ENCODE measurements at regions not wholly inside any gene's neighbourhood (a gene's known extent, or its start where the extent isn't known, plus 50 kb on each side); places are given as distances from the start of the nearest gene placed in this dataset.
A peak's percentile ranks its signal among the peaks of the same experiment; 100 is the strongest.

DNA sequence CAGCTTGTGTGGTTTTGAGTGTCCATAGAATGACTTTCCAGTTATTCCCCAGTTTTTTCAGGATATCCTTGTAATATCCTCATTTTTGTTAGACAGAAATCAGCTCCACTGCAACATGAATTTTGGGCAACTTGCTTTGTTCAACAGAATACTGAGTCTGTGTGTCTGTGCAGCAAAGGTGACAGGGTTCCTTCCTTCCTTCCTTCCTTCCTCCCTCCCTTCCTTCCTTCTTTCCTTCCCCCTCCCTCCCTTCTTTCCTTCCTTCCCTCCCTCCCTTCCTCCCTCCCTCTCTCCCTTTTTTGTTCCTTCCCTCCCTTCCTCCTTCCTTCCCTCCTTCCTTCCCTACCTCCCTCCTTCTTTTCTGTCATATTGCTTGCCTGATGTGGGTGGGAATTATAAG, 496.5 kb downstream of the EPM2A start:
- peaks cover 6% of the 10 kb centered on the region for H3K4me1 Mint-ChIP-seq
- TF ChIP-seq, protein P1, sequence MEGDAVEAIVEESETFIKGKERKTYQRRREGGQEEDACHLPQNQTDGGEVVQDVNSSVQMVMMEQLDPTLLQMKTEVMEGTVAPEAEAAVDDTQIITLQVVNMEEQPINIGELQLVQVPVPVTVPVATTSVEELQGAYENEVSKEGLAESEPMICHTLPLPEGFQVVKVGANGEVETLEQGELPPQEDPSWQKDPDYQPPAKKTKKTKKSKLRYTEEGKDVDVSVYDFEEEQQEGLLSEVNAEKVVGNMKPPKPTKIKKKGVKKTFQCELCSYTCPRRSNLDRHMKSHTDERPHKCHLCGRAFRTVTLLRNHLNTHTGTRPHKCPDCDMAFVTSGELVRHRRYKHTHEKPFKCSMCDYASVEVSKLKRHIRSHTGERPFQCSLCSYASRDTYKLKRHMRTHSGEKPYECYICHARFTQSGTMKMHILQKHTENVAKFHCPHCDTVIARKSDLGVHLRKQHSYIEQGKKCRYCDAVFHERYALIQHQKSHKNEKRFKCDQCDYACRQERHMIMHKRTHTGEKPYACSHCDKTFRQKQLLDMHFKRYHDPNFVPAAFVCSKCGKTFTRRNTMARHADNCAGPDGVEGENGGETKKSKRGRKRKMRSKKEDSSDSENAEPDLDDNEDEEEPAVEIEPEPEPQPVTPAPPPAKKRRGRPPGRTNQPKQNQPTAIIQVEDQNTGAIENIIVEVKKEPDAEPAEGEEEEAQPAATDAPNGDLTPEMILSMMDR (IDR thresholded peaks at IDR 0.05; ENCODE audit: unreplicated experiment in 3 of 3): no peak
- no peaks in the 10 kb centered on the region for H3K27me3 Mint-ChIP-seq (ENCODE audit: low read depth)
- no peak overlapping the region for H3K4me3 Mint-ChIP-seq
- H3K9me3 Mint-ChIP-seq: no peaks in the 10 kb centered on the region
- no peaks in the 10 kb centered on the region for H3K36me3 Mint-ChIP-seq (ENCODE audit: low read depth)
- no peak overlapping the region for H3K27ac Mint-ChIP-seq

DNA sequence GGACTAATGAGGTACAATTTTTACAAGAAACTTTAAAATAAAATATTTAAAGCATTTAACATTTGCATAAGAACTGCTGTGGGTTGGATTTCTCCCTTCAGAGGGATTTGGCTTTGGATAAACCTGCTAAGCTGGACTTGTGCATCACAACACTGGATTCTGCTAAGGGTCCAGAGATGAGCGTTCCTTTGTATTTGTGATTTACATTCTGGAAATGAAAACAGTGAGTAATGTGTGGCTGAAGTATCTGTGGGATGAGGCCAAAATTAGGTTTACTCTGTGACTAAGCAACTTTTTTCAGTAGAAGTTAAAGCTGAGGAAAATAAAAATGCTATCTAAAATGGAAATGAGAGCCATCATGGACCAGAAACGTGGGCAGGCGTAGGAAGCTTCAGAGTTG, 494.3 kb downstream of the EPM2A start:
- Mint-ChIP-seq H3K4me3 (no peak overlapping the region), H3K9me3 (no peaks in the 10 kb centered on the region), H3K36me3 (ENCODE audit: low read depth) (no peaks in the 10 kb centered on the region), H3K27me3 (ENCODE audit: low read depth) (no peaks in the 10 kb centered on the region), H3K4me1 (peaks cover 6% of the 10 kb centered on the region), H3K27ac (peak overlapping the region in 2 of 3 experiments; percentile 4 to 12)
- TF ChIP-seq, protein P1 (IDR thresholded peaks at IDR 0.05; ENCODE audit: unreplicated experiment in 3 of 3): no peak

DNA sequence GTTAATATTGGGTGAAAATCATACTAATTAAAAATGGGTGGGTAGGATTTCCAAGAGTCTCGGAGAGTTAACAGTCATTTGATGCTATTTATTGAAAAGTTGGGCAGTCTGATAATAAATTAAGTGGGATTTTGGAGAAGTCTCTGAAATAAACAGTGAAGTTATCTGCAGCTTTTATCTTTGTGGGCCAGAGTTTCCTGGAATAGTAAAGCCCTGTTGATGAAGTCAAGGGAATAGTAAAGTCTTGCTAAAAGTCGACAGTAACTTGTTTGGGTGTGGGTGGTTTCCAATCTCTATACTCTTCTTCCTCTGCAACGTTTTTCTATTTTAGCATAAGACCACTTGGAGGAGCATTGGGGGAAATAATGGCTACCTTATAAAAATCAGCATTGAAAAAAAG, 493.6 kb downstream of the EPM2A start:
- Mint-ChIP-seq H3K27me3 (ENCODE audit: low read depth) (no peaks in the 10 kb centered on the region), H3K4me3 (no peak overlapping the region), H3K36me3 (ENCODE audit: low read depth) (no peaks in the 10 kb centered on the region), H3K4me1 (peaks cover 6% of the 10 kb centered on the region), H3K27ac (peak overlapping the region in 1 of 3 experiments; percentile 12), H3K9me3 (no peaks in the 10 kb centered on the region)
- TF ChIP-seq, protein P1 (IDR thresholded peaks at IDR 0.05; ENCODE audit: unreplicated experiment in 3 of 3): no peak

DNA sequence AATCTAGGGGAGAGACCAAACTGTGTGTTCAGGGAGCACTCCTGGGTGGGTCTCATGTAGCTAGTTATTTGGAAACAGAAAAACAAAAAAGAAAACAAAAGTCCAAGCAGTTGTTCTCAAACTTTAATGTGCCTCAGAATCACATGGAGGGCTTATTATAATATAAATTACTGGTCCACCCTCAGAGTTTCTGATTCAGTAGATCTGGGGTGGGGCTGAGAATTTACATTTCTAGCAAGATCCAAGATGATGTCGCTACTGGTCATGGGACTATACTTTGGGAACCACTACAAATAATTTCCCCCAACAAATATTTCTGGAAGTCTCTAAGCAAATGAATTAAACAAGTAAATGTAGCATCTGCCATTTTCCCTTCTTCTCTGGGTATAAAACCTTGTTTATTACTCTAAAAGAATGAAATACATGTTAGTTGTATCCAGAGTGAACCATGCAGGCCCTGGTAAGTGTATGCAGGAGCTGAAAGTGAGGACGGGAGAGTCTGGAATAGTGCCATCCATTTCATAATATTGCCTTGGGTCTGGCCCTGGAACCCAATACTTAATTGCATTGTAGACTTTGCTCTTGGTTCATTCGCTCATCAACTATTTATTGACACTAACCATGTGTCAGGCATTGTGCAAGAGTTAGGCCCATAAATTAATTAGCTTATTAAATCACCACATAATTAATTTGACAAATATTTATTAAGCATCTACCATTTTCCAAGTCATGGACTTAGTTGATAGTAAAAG, 490.8 kb downstream of the EPM2A start:
- Mint-ChIP-seq H3K9me3 (no peaks in the 10 kb centered on the region), H3K4me1 (peaks cover 6% of the 10 kb centered on the region), H3K27me3 (ENCODE audit: low read depth) (no peaks in the 10 kb centered on the region), H3K36me3 (ENCODE audit: low read depth) (no peaks in the 10 kb centered on the region), H3K4me3 (no peak overlapping the region), H3K27ac (no peak overlapping the region)
- TF ChIP-seq, protein P1 (IDR thresholded peaks at IDR 0.05; ENCODE audit: unreplicated experiment in 3 of 3): no peak

DNA sequence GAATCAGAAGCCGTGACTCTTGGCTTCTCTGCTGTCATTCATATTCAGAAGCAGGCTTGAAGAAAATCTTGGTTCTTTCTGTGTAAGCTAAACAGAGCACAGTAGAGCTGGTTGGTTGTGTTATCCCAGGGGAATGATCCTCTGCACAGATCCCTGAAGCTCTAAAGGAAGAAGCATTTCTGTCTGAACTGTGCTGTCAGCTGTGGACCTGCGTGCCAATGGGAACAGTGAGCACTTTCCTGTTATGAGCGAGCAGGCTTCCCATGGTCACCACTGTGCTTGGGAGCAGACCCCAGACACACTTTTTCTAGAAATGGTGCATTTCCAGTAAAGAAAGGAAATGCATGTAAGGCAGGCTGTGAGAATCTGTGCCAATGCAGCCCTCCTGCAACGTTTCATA, 490.2 kb downstream of the EPM2A start:
- Mint-ChIP-seq H3K27me3 (ENCODE audit: low read depth) (no peaks in the 10 kb centered on the region), H3K4me1 (peaks cover 6% of the 10 kb centered on the region), H3K9me3 (no peaks in the 10 kb centered on the region), H3K27ac (no peak overlapping the region), H3K36me3 (ENCODE audit: low read depth) (no peaks in the 10 kb centered on the region), H3K4me3 (no peak overlapping the region)
- TF ChIP-seq, protein P1 (IDR thresholded peaks at IDR 0.05; ENCODE audit: unreplicated experiment in 3 of 3): no peak

Measured in nephron (organoid).